OCI-LY7 (cell line): ENCODE measurements at regions not wholly inside any gene's neighbourhood (a gene's known extent, or its start where the extent isn't known, plus 50 kb on each side); places are given as distances from the start of the nearest gene placed in this dataset.

Experiments used
- BruUV-seq: library from RNA; stranded (reverse); fragments of 400-500 nt; replicated peaks from 2 replicates; lab custom pipeline; 2021; lab: Mats Ljungman, UMichigan
- CTCF ChIA-PET: fragments of 300-600 bp; sonication (Branson Sonifier 250); formaldehyde crosslinking; loops from one replicate; lab custom pipeline; 2022; ENCODE audit warnings: antibody characterized with exemption; ENCODE audit not compliant: unreplicated experiment; lab: Charles Lee
- POLR2A ChIA-PET: fragments of 300-600 bp; sonication (Branson Sonifier 250); formaldehyde crosslinking; loops from one replicate; lab custom pipeline; 2022; ENCODE audit warnings: antibody characterized with exemption; lab: Charles Lee
- DNase-seq: peaks from one replicate; pipeline ENCODE4 v3.0.0-alpha.2; 2015; ENCODE audit warnings: low spot score
- H2AFZ ChIP-seq: fragments of 200-600 bp; sonication (generic), shearing (Covaris generic); 2 replicates; pipeline ENCODE4 v1.6.1; 2014; ENCODE audit warnings: mild to moderate bottlenecking, antibody characterized with exemption, low read length, moderate library complexity
- H3K27ac ChIP-seq: fragments of 200-600 bp; sonication (generic); 2 replicates; pipeline ENCODE4 v1.5.1; 2014; ENCODE audit warnings: mixed run types, low read depth, mild to moderate bottlenecking, moderate library complexity, low read length, inconsistent platforms; ENCODE audit not compliant: poor library complexity, severe bottlenecking
- H3K36me3 ChIP-seq: fragments of 200-600 bp; sonication (generic); 2 replicates; pipeline ENCODE4 v1.6.1; 2014; ENCODE audit warnings: mild to moderate bottlenecking, antibody characterized with exemption, low read length, moderate library complexity, mixed read lengths; ENCODE audit not compliant: insufficient read depth
- H3K4me1 ChIP-seq: fragments of 200-600 bp; sonication (generic); 2 replicates; pipeline ENCODE4 v1.5.1; 2014; ENCODE audit warnings: mild to moderate bottlenecking, low read length; ENCODE audit not compliant: insufficient read depth, poor library complexity, severe bottlenecking
- H3K4me2 ChIP-seq: fragments of 200-600 bp; sonication (generic); 2 replicates; pipeline ENCODE4 v1.6.1; 2014; ENCODE audit warnings: mild to moderate bottlenecking, low read length
- H3K4me3 ChIP-seq: fragments of 200-600 bp; sonication (generic); 2 replicates; pipeline ENCODE4 v1.5.1; 2014; ENCODE audit warnings: mild to moderate bottlenecking, low read depth, low read length; ENCODE audit not compliant: poor library complexity, severe bottlenecking
- H3K79me2 ChIP-seq: fragments of 200-600 bp; sonication (generic); 2 replicates; pipeline ENCODE4 v1.6.1; 2016; ENCODE audit warnings: low read depth, mild to moderate bottlenecking, low read length, moderate library complexity, mixed read lengths; ENCODE audit not compliant: insufficient read depth
- H3K9me2 ChIP-seq: fragments of 200-600 bp; sonication (generic); 2 replicates; pipeline ENCODE4 v1.6.1; 2016; ENCODE audit warnings: mild to moderate bottlenecking, low read length, mixed read lengths; ENCODE audit not compliant: insufficient read depth
- H3K9me3 ChIP-seq: fragments of 200-600 bp; sonication (generic); 2 replicates; pipeline ENCODE4 v1.6.1; 2014; ENCODE audit warnings: mild to moderate bottlenecking, mixed run types, low read length, mixed read lengths
- H4K20me1 ChIP-seq: fragments of 200-600 bp; sonication (generic); 2 replicates; pipeline ENCODE4 v1.6.1; 2014; ENCODE audit warnings: mild to moderate bottlenecking, antibody characterized with exemption, low read length, moderate library complexity, mixed read lengths; ENCODE audit not compliant: insufficient read depth
- EZH2phosphoT487 ChIP-seq: fragments of 200-600 bp; sonication (generic); IDR thresholded peaks from 2 replicates; pipeline ENCODE4 v1.6.1; 2018; ENCODE audit warnings: low read depth, borderline replicate concordance, mild to moderate bottlenecking, mixed run types, antibody characterized with exemption, low read length, moderate library complexity, mixed read lengths
- intact Hi-C: fragments of 100-400 bp; cut with micrococcal nuclease; formaldehyde crosslinking; loops from one replicate; pipeline ENCODE4 v1.10.0; 2022; ENCODE audit not compliant: unreplicated experiment
- TF ChIP-seq, protein P1 (sequence below): fragments of 200-600 bp; sonication (generic); conservative IDR thresholded peaks from 2 replicates; pipeline ENCODE4 v1.5.1; 2014; ENCODE audit warnings: mild to moderate bottlenecking, antibody characterized with exemption, low read length, moderate library complexity, mixed read lengths

DNA sequence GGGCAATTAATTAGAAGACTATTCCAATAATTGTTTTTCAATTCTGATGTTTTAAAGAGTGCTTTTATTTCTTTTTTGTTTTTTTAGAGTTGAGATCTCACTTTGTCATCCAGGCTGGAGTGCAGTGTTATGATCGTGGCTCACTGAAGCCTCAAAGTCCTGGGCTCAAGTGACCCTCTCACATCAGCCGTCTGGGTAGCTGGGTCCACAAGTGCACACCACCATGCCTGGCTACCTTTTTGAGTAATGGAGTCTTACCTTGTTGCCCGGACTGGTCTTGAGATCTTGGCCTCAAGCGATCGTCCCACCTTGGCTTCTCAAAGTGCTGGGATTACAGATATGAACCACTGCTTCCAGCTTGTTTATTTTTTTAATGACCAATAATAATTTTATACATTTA is 207.8 kb downstream of the NDFIP2 start:
- ChIA-PET POLR2A (no interaction called here), CTCF (no interaction called here)
- no TSS peak for BruUV-seq
- Histone ChIP-seq H3K36me3 (no peaks in the 10 kb centered on the region), H3K79me2 (no peaks in the 10 kb centered on the region), H3K9me3 (no peaks in the 10 kb centered on the region), H3K4me1 (no peaks in the 10 kb centered on the region), H3K4me3 (no peak overlapping the region), H2AFZ (no peak overlapping the region), H3K9me2 (no peaks in the 10 kb centered on the region), H3K27ac (no peak overlapping the region), H4K20me1 (no peaks in the 10 kb centered on the region), H3K4me2 (no peak overlapping the region)
- intact Hi-C loops = no loop called here
- no peak for DNase-seq
- TF ChIP-seq EZH2phosphoT487 = no peak
- TF ChIP-seq, protein P1, sequence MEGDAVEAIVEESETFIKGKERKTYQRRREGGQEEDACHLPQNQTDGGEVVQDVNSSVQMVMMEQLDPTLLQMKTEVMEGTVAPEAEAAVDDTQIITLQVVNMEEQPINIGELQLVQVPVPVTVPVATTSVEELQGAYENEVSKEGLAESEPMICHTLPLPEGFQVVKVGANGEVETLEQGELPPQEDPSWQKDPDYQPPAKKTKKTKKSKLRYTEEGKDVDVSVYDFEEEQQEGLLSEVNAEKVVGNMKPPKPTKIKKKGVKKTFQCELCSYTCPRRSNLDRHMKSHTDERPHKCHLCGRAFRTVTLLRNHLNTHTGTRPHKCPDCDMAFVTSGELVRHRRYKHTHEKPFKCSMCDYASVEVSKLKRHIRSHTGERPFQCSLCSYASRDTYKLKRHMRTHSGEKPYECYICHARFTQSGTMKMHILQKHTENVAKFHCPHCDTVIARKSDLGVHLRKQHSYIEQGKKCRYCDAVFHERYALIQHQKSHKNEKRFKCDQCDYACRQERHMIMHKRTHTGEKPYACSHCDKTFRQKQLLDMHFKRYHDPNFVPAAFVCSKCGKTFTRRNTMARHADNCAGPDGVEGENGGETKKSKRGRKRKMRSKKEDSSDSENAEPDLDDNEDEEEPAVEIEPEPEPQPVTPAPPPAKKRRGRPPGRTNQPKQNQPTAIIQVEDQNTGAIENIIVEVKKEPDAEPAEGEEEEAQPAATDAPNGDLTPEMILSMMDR = no peak

DNA sequence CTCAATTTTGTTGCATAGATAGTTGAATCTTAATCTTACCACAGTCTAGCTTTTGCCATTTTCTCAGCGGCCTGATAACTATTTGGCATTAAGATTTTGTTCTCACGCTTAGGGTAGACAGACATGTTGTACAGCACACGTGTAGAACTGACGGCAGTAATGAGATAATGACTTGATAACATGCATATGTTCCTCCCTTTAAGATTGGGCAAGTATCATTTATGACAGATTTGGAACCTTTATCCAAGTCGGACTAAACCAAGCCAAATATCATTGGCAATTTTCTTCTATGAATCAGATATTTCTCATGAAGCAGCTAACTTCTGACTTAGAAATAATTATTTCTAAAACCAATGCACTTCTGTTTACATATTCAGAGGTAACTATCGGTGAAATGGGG is 205.5 kb downstream of the NDFIP2 start:
- H2AFZ ChIP-seq = no peak overlapping the region
- ChIA-PET CTCF (no interaction called here), POLR2A (no interaction called here)
- no peaks in the 10 kb centered on the region for H3K36me3 ChIP-seq
- TF ChIP-seq EZH2phosphoT487 = no peak
- TF ChIP-seq, protein P1 = no peak
- H3K9me2 ChIP-seq = no peaks in the 10 kb centered on the region
- no peaks in the 10 kb centered on the region for H3K4me1 ChIP-seq
- H4K20me1 ChIP-seq = no peaks in the 10 kb centered on the region
- H3K4me2 ChIP-seq = no peak overlapping the region
- no peak for DNase-seq
- no peak overlapping the region for H3K4me3 ChIP-seq
- no peaks in the 10 kb centered on the region for H3K79me2 ChIP-seq
- no TSS peak for BruUV-seq
- intact Hi-C loops = no loop called here
- H3K27ac ChIP-seq = no peak overlapping the region
- no peaks in the 10 kb centered on the region for H3K9me3 ChIP-seq

DNA sequence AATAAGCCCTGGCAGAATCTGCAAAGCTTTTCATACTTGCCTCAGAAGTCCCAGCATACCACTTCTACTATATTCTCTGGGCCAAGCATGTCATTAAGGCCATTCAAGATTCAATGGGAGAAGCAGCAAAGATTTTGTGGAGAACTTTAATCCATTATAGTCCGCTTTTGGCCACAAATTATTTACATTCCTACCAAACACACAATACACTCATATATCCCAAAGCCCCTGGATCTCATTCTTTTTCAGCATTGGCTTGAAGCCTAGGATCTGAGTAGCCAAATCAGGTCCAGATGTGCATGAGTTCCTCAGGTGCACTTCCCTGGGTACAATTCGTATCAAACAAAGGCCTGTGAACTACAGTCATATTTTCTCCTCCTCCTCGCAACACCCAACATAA is 203.4 kb downstream of the NDFIP2 start:
- BruUV-seq = no TSS peak
- no peak overlapping the region for H2AFZ ChIP-seq
- H3K4me2 ChIP-seq = no peak overlapping the region
- no peaks in the 10 kb centered on the region for H4K20me1 ChIP-seq
- no peaks in the 10 kb centered on the region for H3K79me2 ChIP-seq
- no peaks in the 10 kb centered on the region for H3K9me3 ChIP-seq
- POLR2A ChIA-PET = no interaction called here
- intact Hi-C loops = no loop called here
- no peak overlapping the region for H3K4me3 ChIP-seq
- H3K9me2 ChIP-seq = no peaks in the 10 kb centered on the region
- CTCF ChIA-PET = no interaction called here
- no peak for TF ChIP-seq EZH2phosphoT487
- TF ChIP-seq, protein P1 = no peak
- no peaks in the 10 kb centered on the region for H3K4me1 ChIP-seq
- no peak for DNase-seq
- no peaks in the 10 kb centered on the region for H3K36me3 ChIP-seq
- H3K27ac ChIP-seq = no peak overlapping the region
